Mucosa of stomach (tissue), 1 donor: ENCODE measurements at regions not wholly inside any gene's neighbourhood (a gene's known extent, or its start where the extent isn't known, plus 50 kb on each side); places are given as distances from the start of the nearest gene placed in this dataset.
"Not testable (repeated sequence)": the region's sequence is repeated elsewhere in the genome, so short reads cannot be mapped to it uniquely, and the experiment has no call there.

Experiments
- H3K27me3 ChIP-seq: one replicate; pipeline ENCODE4 v1.7.0; 2013; ENCODE audit warnings: mild to moderate bottlenecking, low read length; ENCODE audit not compliant: control insufficient read depth, insufficient read depth
- H3K36me3 ChIP-seq: one replicate; pipeline ENCODE4 v1.7.0; 2013; ENCODE audit warnings: low read length; ENCODE audit not compliant: control insufficient read depth, insufficient read depth
- H3K4me1 ChIP-seq: one replicate; pipeline ENCODE4 v1.7.0; 2013; ENCODE audit warnings: mild to moderate bottlenecking, low read length; ENCODE audit not compliant: control insufficient read depth, insufficient read depth
- H3K4me3 ChIP-seq: one replicate; pipeline ENCODE4 v1.7.0; 2013; ENCODE audit warnings: low read length
- H3K9ac ChIP-seq: one replicate; pipeline ENCODE4 v1.7.0; 2013; ENCODE audit warnings: mild to moderate bottlenecking, low read length, moderate library complexity
- H3K9me3 ChIP-seq: one replicate; pipeline ENCODE4 v1.7.0; 2013; ENCODE audit warnings: mild to moderate bottlenecking, low read length, moderate library complexity; ENCODE audit not compliant: control insufficient read depth
- donor health status: Pancreatic carcinoma.

DNA sequence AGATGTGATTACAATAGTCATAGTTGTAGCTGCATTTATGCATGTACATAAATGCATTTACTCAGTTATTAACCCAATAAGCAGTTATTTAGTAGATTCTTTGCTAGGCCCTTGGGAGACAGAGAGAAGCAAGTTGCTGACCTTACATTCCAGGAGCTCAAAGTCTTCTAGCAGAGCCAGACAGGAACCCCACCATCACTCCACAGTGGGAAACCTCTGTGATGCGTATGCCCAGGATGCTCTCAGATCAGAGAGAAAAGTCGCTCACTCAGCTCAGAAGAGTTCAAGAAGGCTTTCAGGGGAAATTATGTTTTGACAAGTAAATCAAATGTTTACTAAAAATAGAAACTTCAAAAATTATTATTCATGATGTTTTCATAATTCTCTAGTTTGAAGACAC is 146.3 kb upstream of the EXOC2 start:
- H3K9me3 ChIP-seq, result no peaks in the 10 kb centered on the region
- H3K4me1 ChIP-seq, result peaks cover 19% of the 10 kb centered on the region
- H3K36me3 ChIP-seq, result no peaks in the 10 kb centered on the region
- H3K4me3 ChIP-seq, result no peak overlapping the region
- no peak overlapping the region for H3K9ac ChIP-seq
- H3K27me3 ChIP-seq, result no peaks in the 10 kb centered on the region

GRCh38 chr6:837380-837779 is 144.4 kb upstream of the EXOC2 start:
- H3K27me3 ChIP-seq, result no peaks in the 10 kb centered on the region
- peaks cover 19% of the 10 kb centered on the region for H3K4me1 ChIP-seq

DNA sequence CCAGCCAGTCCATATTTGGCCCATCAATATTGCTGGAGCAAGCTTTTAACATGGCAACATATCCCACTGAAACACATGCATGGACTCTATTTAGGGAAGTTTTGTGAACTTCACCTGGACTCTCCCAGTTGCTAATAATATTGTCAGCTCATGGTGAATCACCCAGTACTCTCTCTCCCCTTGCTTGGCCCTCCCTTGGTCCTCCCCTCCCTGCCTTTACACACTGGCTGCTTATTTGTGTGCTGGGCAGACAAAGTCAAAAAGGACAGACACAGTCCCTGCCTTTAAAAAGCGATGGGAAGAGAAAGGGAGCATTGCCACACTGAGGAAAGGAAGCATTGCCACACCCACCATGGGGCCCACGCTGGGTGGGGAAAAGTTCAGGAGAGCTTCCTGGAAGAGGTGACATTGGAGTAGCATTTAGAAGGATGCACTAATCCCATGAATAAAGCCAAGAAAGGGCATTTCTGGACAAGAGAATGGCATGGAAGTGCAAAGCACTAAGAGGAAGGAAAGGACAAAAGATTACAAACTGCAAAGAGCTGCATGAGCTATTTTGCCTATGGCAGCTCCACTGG is 143.4 kb upstream of the EXOC2 start:
- H3K9me3 ChIP-seq, result no peaks in the 10 kb centered on the region
- no peak overlapping the region for H3K4me3 ChIP-seq
- H3K36me3 ChIP-seq, result no peaks in the 10 kb centered on the region
- H3K27me3 ChIP-seq, result no peaks in the 10 kb centered on the region
- H3K4me1 ChIP-seq, result peaks cover 19% of the 10 kb centered on the region
- no peak overlapping the region for H3K9ac ChIP-seq

More at GRCh38 chr6:837380-837779, 144.4 kb upstream of the EXOC2 start:
- Histone ChIP-seq H3K36me3 (no peaks in the 10 kb centered on the region), H3K9me3 (no peaks in the 10 kb centered on the region), H3K4me3 (no peak overlapping the region), H3K9ac (no peak overlapping the region)

DNA sequence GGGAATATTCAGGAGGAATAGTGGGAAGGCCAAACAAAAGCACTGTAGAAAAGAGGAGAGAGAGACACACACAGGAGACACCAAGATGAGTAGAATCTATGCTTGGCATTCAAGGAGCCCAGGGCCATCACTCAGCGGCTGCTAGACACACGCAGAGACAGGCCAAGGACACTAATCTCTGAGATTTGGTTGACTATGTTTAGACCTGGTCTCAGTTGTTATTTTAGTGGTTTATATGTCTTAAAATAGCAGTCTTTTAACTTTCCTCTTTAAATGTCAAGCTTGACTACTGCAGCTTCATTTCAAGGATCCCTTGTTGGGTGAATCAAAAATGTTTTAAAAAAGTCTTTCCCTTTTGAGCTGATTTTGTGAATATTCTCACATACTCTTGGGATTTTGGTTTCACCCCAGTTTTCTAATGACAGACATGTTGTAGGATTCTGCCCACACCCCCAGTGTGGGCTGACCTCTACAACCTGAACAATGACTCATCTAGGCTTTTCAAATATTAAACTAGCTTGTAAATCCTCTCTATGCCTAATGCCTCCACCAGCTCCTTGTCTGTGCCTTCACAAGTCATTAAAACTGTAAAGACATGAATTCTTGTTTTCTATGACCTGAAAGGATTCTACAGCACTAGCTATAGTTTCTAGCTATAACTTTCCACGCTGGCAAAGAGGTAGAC is 142.7 kb upstream of the EXOC2 start:
- H3K4me1 ChIP-seq, result peaks cover 19% of the 10 kb centered on the region
- no peaks in the 10 kb centered on the region for H3K9me3 ChIP-seq
- H3K9ac ChIP-seq, result no peak overlapping the region
- H3K27me3 ChIP-seq, result no peaks in the 10 kb centered on the region
- H3K4me3 ChIP-seq, result no peak overlapping the region
- H3K36me3 ChIP-seq, result no peaks in the 10 kb centered on the region

- Histone ChIP-seq H3K4me3 (no peak overlapping the region), H3K9me3 (no peaks in the 10 kb centered on the region), H3K27me3 (no peaks in the 10 kb centered on the region), H3K9ac (no peak overlapping the region), H3K4me1 (peaks cover 19% of the 10 kb centered on the region), H3K36me3 (no peaks in the 10 kb centered on the region)
These were observed 141.9 kb upstream of the EXOC2 start for GRCh38 chr6:834866-835265.

- H3K9me3 ChIP-seq, result no peaks in the 10 kb centered on the region
- H3K4me1 ChIP-seq, result peaks cover 19% of the 10 kb centered on the region
- no peak overlapping the region for H3K9ac ChIP-seq
- H3K4me3 ChIP-seq, result no peak overlapping the region
- no peaks in the 10 kb centered on the region for H3K36me3 ChIP-seq
- no peaks in the 10 kb centered on the region for H3K27me3 ChIP-seq
These were observed 141.3 kb upstream of the EXOC2 start for GRCh38 chr6:834190-834589.

DNA sequence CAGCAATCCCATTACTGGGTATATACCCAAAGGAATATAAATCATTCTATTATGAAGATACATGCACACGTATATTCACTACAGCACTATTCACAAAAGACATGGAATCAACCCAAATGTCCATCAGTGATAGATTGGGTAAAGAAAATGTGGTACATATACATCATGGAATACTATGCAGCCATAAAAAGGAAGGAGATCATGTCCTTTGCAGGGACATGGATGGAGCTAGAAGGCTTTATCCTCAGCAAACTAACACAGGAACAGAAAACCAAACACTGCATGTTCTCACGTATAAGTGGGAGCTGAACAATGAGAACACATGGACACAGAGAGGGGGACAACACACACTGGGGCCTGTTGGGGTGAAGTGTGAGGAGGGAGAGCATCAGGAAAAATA is 139.9 kb upstream of the EXOC2 start:
- not testable (repeated sequence) for H3K36me3 ChIP-seq, H3K9me3 ChIP-seq, H3K9ac ChIP-seq, H3K4me3 ChIP-seq, H3K27me3 ChIP-seq
- peaks cover 19% of the 10 kb centered on the region for H3K4me1 ChIP-seq

DNA sequence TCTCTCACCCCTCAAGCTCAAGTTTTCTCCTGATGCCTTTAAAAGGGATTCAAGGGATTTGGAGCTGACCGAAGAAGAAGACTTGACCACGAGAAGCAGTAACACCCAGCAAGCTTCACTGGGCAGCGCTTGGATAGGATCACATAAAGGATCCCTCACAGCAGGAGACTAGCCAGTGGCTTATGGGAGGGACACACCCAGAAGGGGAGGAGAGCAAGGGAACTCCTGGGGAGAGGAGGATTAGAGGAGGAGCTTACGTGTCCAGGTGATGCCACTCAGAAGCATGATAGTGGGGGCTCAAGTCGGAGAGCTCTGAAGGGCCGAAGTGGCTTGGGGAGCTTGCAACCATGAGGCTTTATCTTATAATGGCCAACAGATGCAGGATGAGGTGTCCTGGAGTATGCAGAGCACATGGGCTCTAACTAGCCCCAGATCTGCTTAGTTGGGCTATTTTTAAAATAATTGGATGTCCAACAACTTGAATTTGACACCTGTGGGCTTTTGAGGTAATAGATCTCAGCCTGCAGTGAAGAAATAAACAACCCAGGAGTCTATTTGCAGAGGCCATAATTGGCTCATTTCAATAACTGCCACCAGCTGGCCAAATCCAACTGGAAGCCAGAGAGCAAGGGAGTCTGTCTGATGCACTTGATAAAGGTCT is 137.9 kb upstream of the EXOC2 start:
- no peak overlapping the region for H3K4me3 ChIP-seq
- H3K9ac ChIP-seq, result no peak overlapping the region
- no peaks in the 10 kb centered on the region for H3K27me3 ChIP-seq
- peaks cover 5% of the 10 kb centered on the region for H3K4me1 ChIP-seq
- H3K36me3 ChIP-seq, result no peaks in the 10 kb centered on the region
- H3K9me3 ChIP-seq, result peaks cover 4% of the 10 kb centered on the region

DNA sequence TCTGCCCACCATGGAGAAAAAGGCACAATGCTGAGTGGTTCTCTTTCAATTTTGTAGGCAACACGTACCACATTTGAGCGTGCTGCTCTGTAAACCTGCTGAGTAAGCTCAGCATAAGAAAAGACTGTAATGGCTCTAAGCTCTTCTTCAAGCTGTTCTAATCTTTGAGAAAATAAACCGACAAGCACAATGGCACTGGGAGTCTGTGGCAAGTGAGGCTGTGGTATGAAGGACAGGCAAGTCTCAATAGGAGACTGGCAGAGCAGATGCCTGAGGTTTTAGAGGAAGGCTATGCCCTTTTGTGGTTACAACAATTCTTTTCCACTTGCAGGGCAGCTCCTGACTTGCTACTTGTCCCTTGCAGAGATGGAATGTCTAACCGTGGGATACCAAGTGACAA is 136.7 kb upstream of the EXOC2 start:
- no peak overlapping the region for H3K4me3 ChIP-seq
- no peaks in the 10 kb centered on the region for H3K27me3 ChIP-seq
- H3K9me3 ChIP-seq, result peaks cover 4% of the 10 kb centered on the region
- H3K9ac ChIP-seq, result no peak overlapping the region
- no peaks in the 10 kb centered on the region for H3K36me3 ChIP-seq
- no peaks in the 10 kb centered on the region for H3K4me1 ChIP-seq

GRCh38 chr6:827431-827830 is 134.5 kb upstream of the EXOC2 start:
- no peak overlapping the region for H3K4me3 ChIP-seq
- H3K36me3 ChIP-seq, result no peaks in the 10 kb centered on the region
- no peaks in the 10 kb centered on the region for H3K4me1 ChIP-seq
- no peak overlapping the region for H3K9ac ChIP-seq
- H3K9me3 ChIP-seq, result peaks cover 4% of the 10 kb centered on the region
- H3K27me3 ChIP-seq, result no peaks in the 10 kb centered on the region

DNA sequence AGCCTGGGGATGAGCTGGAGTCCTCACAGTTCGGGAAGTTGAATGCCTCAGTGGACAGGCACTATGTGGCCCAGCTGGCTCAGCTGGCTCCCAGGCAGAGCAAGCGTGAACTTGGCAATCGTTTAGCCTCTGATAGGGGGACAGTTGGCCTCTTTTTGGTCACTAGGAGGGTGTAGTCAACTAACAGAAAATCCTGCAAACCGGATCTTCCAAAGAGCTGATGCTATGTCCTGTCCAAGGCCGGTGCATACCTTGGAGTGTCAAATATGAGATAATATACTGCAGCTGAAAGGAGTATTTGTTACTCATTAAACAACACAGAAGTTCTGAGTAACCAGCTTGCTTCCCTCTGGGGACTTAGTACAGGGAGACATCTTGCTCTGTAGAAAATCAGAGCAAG is 126.2 kb upstream of the EXOC2 start:
- H3K9ac ChIP-seq, result no peak overlapping the region
- H3K36me3 ChIP-seq, result no peaks in the 10 kb centered on the region
- H3K27me3 ChIP-seq, result no peaks in the 10 kb centered on the region
- H3K4me1 ChIP-seq, result peaks cover 26% of the 10 kb centered on the region
- H3K9me3 ChIP-seq, result no peaks in the 10 kb centered on the region
- no peak overlapping the region for H3K4me3 ChIP-seq

DNA sequence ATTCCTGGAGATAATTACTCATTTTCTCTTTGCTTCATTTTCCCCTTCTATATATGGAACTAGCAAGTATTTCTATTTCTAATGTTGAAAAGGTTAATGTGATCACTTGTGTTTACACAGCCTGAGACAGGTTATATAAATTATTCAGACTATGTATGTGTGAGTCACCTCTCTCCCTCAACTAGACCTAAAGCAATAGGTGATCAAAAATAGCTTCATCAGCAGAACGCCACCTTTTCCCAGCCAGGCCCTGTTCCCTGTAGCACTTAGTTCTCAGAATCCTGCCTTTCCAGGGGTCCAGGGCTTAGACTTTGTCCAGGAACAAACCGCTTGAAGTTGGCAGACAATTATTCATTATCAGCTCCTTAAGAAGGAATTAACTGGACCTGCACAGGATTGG is 125.3 kb upstream of the EXOC2 start:
- H3K4me1 ChIP-seq, result peaks cover 26% of the 10 kb centered on the region
- H3K9ac ChIP-seq, result no peak overlapping the region
- no peak overlapping the region for H3K4me3 ChIP-seq
- H3K36me3 ChIP-seq, result no peaks in the 10 kb centered on the region
- H3K27me3 ChIP-seq, result no peaks in the 10 kb centered on the region
- H3K9me3 ChIP-seq, result no peaks in the 10 kb centered on the region
